ENCODE measurements at regions not wholly inside any gene's neighbourhood (a gene's known extent, or its start where the extent isn't known, plus 50 kb on each side); places are given as distances from the start of the nearest gene placed in this dataset.

- Histone ChIP-seq H3K4me3 (no peak overlapping the region), H3K36me3 (ENCODE audit: low read depth) (no peaks in the 10 kb centered on the region), H3K9me2 (ENCODE audit: insufficient read depth) (no peaks in the 10 kb centered on the region), H3K9ac (no peak overlapping the region), H3K9me3 (ENCODE audit: low read depth) (no peaks in the 10 kb centered on the region), H3K27ac (no peak overlapping the region), H3F3A (ENCODE audit: insufficient read depth) (peaks cover 9% of the 10 kb centered on the region; the same call in 1 of the 2 replicates), H3K27me3 (replicated peaks; ENCODE audit: insufficient read depth) (no peaks in the 10 kb centered on the region), H3K4me2 (ENCODE audit: unreplicated experiment) (peak overlapping the region; percentile 1), H3K4me1 (ENCODE audit: insufficient read depth) (peaks cover 11% of the 10 kb centered on the region), H3K79me2 (ENCODE audit: insufficient read depth) (no peaks in the 10 kb centered on the region), H4K20me1 (ENCODE audit: insufficient read depth) (no peaks in the 10 kb centered on the region), H2AFZ (no peak overlapping the region)
- 26% methylated on average over 2 of the region's 2 CpGs for WGBS, 2 experiments (ENCODE audit: low coverage in 1 of 2, low lambda C conversion rate in 2 of 2, missing lambda C conversion rate in 2 of 2)
- TF ChIP-seq EZH2 (IDR thresholded peaks at IDR 0.05; ENCODE audit: insufficient read depth, poor library complexity, severe bottlenecking) (no peak), EZH2phosphoT487 (IDR thresholded peaks at IDR 0.05; ENCODE audit: insufficient read depth, low read depth) (no peak)
- in situ Hi-C loops (cut with MboI) = no loop called here
- DNase-seq = peak; percentile 95
Observed at GRCh38 chr12:114848666-114849065, 164.7 kb upstream of the TBX3 start.

DNA sequence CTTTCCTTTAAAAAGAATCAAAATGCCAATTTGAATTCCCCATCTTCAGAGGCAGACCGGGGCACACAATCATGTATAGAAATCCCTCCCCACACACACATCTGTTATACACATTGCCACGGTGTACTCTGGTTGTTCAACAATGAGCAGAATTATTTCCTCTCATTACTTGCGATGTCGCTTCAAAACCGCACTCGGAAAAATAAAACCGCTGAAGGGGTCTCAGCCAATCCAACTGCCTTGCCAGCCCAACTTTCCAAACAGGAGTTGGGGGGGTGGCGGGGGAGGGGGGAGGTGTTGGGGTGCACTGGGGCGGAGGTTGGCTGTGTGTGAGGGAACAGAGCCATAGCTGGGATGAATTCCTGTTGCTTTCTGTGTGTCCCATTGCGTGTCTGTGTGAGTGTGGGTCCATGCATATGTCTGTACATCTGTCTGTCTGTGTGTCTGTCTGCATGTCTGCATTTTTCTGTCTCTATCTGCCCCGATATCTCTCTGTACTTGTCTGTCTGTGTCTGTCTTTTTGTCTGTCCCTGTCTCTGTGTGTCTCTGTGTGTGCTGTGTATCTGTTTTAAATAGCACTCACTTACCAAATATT, 163.6 kb upstream of the TBX3 start:
- Histone ChIP-seq H3K4me1 (ENCODE audit: insufficient read depth) (peaks cover 11% of the 10 kb centered on the region), H3K27me3 (replicated peaks; ENCODE audit: insufficient read depth) (no peaks in the 10 kb centered on the region), H3K9me2 (ENCODE audit: insufficient read depth) (no peaks in the 10 kb centered on the region), H3K4me3 (no peak overlapping the region), H2AFZ (no peak overlapping the region), H3K9ac (no peak overlapping the region), H3K79me2 (ENCODE audit: insufficient read depth) (no peaks in the 10 kb centered on the region), H4K20me1 (ENCODE audit: insufficient read depth) (no peaks in the 10 kb centered on the region), H3F3A (ENCODE audit: insufficient read depth) (peaks cover 9% of the 10 kb centered on the region; the same call in 1 of the 2 replicates), H3K9me3 (ENCODE audit: low read depth) (no peaks in the 10 kb centered on the region), H3K36me3 (ENCODE audit: low read depth) (no peaks in the 10 kb centered on the region), H3K4me2 (ENCODE audit: unreplicated experiment) (no peak overlapping the region), H3K27ac (no peak overlapping the region)
- no peak for DNase-seq
- TF ChIP-seq EZH2 (IDR thresholded peaks at IDR 0.05; ENCODE audit: insufficient read depth, poor library complexity, severe bottlenecking) (no peak), EZH2phosphoT487 (IDR thresholded peaks at IDR 0.05; ENCODE audit: insufficient read depth, low read depth) (no peak)
- 82 to 93% methylated on average over 9 to 11 of the region's 11 CpGs for WGBS, 2 experiments (ENCODE audit: low coverage in 1 of 2, low lambda C conversion rate in 2 of 2, missing lambda C conversion rate in 2 of 2)
- in situ Hi-C loops (cut with MboI) = no loop called here

GRCh38 chr12:114846771-114847170, 162.8 kb upstream of the TBX3 start:
- peaks cover 11% of the 10 kb centered on the region for H3K4me1 ChIP-seq (ENCODE audit: insufficient read depth)
- H3K9me2 ChIP-seq (ENCODE audit: insufficient read depth) = no peaks in the 10 kb centered on the region
- no peak for TF ChIP-seq EZH2 (IDR thresholded peaks at IDR 0.05; ENCODE audit: insufficient read depth, poor library complexity, severe bottlenecking)
- TF ChIP-seq EZH2phosphoT487 (IDR thresholded peaks at IDR 0.05; ENCODE audit: insufficient read depth, low read depth) = no peak
- no peaks in the 10 kb centered on the region for H3K79me2 ChIP-seq (ENCODE audit: insufficient read depth)
- H3K27ac ChIP-seq = no peak overlapping the region
- H3F3A ChIP-seq (ENCODE audit: insufficient read depth) = peaks cover 9% of the 10 kb centered on the region; the same call in 1 of the 2 replicates
- no peak overlapping the region for H3K4me3 ChIP-seq
- no peaks in the 10 kb centered on the region for H3K9me3 ChIP-seq (ENCODE audit: low read depth)
- no peak overlapping the region for H2AFZ ChIP-seq
- no peak for DNase-seq
- H3K9ac ChIP-seq = no peak overlapping the region
- 88 to 89% methylated on average over 8 of the region's 8 CpGs for WGBS, 2 experiments (ENCODE audit: low coverage in 1 of 2, low lambda C conversion rate in 2 of 2, missing lambda C conversion rate in 2 of 2)
- no peak overlapping the region for H3K4me2 ChIP-seq (ENCODE audit: unreplicated experiment)
- no peaks in the 10 kb centered on the region for H3K36me3 ChIP-seq (ENCODE audit: low read depth)
- H3K27me3 ChIP-seq (replicated peaks; ENCODE audit: insufficient read depth) = no peaks in the 10 kb centered on the region
- in situ Hi-C loops (cut with MboI) = no loop called here
- no peaks in the 10 kb centered on the region for H4K20me1 ChIP-seq (ENCODE audit: insufficient read depth)

GRCh38 chr12:114841557-114842251, 157.7 kb upstream of the TBX3 start:
- Histone ChIP-seq H3K9me2 (ENCODE audit: insufficient read depth) (no peaks in the 10 kb centered on the region), H3K4me3 (no peak overlapping the region), H3K27me3 (replicated peaks; ENCODE audit: insufficient read depth) (no peaks in the 10 kb centered on the region), H3K27ac (no peak overlapping the region), H3K9ac (no peak overlapping the region), H3K36me3 (ENCODE audit: low read depth) (no peaks in the 10 kb centered on the region), H3F3A (ENCODE audit: insufficient read depth) (no peaks in the 10 kb centered on the region), H3K4me1 (ENCODE audit: insufficient read depth) (no peaks in the 10 kb centered on the region), H3K9me3 (ENCODE audit: low read depth) (no peaks in the 10 kb centered on the region), H3K79me2 (ENCODE audit: insufficient read depth) (no peaks in the 10 kb centered on the region), H3K4me2 (ENCODE audit: unreplicated experiment) (no peak overlapping the region), H2AFZ (no peak overlapping the region), H4K20me1 (ENCODE audit: insufficient read depth) (no peaks in the 10 kb centered on the region)
- TF ChIP-seq EZH2phosphoT487 (IDR thresholded peaks at IDR 0.05; ENCODE audit: insufficient read depth, low read depth) = no peak
- TF ChIP-seq EZH2 (IDR thresholded peaks at IDR 0.05; ENCODE audit: insufficient read depth, poor library complexity, severe bottlenecking) = no peak
- in situ Hi-C loops (cut with MboI) = no loop called here
- DNase-seq = no peak
- WGBS, 2 experiments (ENCODE audit: low coverage in 1 of 2, low lambda C conversion rate in 2 of 2, missing lambda C conversion rate in 2 of 2) = 66 to 73% methylated on average over 5 of the region's 5 CpGs

Data from GM23248 (cell line).